DND-41 (cell line): ENCODE measurements at regions not wholly inside any gene's neighbourhood (a gene's known extent, or its start where the extent isn't known, plus 50 kb on each side); places are given as distances from the start of the nearest gene placed in this dataset.

Experiments used
- ATAC-seq: fragments of 200-7000 bp; cut with Tn5 transposase; 3 replicates; pipeline ENCODE4 v1.9.1; 2021; ENCODE audit warnings: low read depth; ENCODE audit not compliant: insufficient read depth
- DNase-seq: peaks from one replicate; pipeline ENCODE4 v3.0.0-alpha.2; 2020
- H2AFZ ChIP-seq: 2 replicates; pipeline ENCODE4 v1.6.0; 2012; ENCODE audit warnings: low read depth, low read length
- H3K27ac ChIP-seq: 2 replicates; pipeline ENCODE4 v1.5.1; 2012; ENCODE audit warnings: low read length, inconsistent platforms
- H3K27me3 ChIP-seq: fragments of 200-600 bp; sonication (generic); 2 replicates; pipeline ENCODE4 v1.6.0; 2012; ENCODE audit warnings: low read length, mild to moderate bottlenecking, inconsistent platforms; ENCODE audit not compliant: insufficient read depth, poor library complexity
- H3K36me3 ChIP-seq: 2 replicates; pipeline ENCODE4 v1.5.1; 2012; ENCODE audit warnings: low read length, inconsistent platforms; ENCODE audit not compliant: insufficient read depth
- H3K4me1 ChIP-seq: 2 replicates; pipeline ENCODE4 v1.5.1; 2012; ENCODE audit warnings: mild to moderate bottlenecking, low read length; ENCODE audit not compliant: insufficient read depth
- H3K4me2 ChIP-seq: 2 replicates; pipeline ENCODE4 v1.6.0; 2012; ENCODE audit warnings: mild to moderate bottlenecking, moderate library complexity, low read length, inconsistent platforms; ENCODE audit not compliant: insufficient read depth
- H3K4me3 ChIP-seq, 2 experiments: fragments of 200-600 bp in 1 of 2; shearing (Covaris generic) in 1 of 2; 2 replicates each; pipeline ENCODE4 v1.5.1; 2012 to 2016; ENCODE audit warnings: inconsistent platforms in 2 of 2, low read length in 2 of 2, mild to moderate bottlenecking in 2 of 2, low read depth in 1 of 2, moderate library complexity in 1 of 2
- H3K79me2 ChIP-seq: 2 replicates; pipeline ENCODE4 v1.6.0; 2012; ENCODE audit warnings: low read length, inconsistent platforms; ENCODE audit not compliant: insufficient read depth
- H3K9ac ChIP-seq: 2 replicates; pipeline ENCODE4 v1.6.0; 2012; ENCODE audit warnings: low read depth, mild to moderate bottlenecking, inconsistent platforms, low read length, moderate library complexity
- H3K9me3 ChIP-seq: 2 replicates; pipeline ENCODE4 v1.5.1; 2012; ENCODE audit warnings: low read length, moderate library complexity, mild to moderate bottlenecking, inconsistent platforms; ENCODE audit not compliant: insufficient read depth, severe bottlenecking
- H4K20me1 ChIP-seq: 2 replicates; pipeline ENCODE4 v1.6.0; 2012; ENCODE audit warnings: low read length; ENCODE audit not compliant: insufficient read depth
- EZH2 ChIP-seq: IDR thresholded peaks from 3 replicates; pipeline ENCODE4 v1.6.1; 2012; ENCODE audit warnings: borderline replicate concordance, low read depth, mild to moderate bottlenecking, moderate library complexity, low read length, inconsistent platforms; ENCODE audit not compliant: severe bottlenecking
- TF ChIP-seq, protein P1 (sequence below): IDR thresholded peaks from 2 replicates; pipeline ENCODE4 v1.5.1; 2012; ENCODE audit warnings: borderline replicate concordance, low read length, moderate library complexity, mild to moderate bottlenecking; ENCODE audit not compliant: poor library complexity, severe bottlenecking; ENCODE audit errors: extremely low read depth

DNA sequence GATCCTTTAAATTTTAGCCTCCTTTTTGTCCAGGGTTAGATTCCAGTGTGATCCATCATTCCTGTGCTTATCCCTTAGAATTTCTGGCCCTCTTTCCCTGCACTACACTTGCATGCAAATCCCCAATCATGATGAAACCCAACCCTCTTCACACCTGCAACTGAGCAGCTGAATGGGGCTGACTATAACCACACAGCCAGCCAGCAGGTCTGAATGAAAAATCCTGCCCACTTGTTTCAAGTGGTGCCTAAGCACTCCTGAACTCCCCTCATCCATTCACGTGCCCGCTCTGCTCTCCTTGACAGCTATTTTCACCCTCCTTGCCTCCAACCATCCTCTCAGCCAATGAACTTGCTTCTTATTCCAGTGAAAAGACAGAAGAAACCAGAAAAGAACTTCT is 80.5 kb upstream of the AFF3 start:
- H3K9me3 ChIP-seq = no peaks in the 10 kb centered on the region
- H3K27me3 ChIP-seq = no peaks in the 10 kb centered on the region
- no peaks in the 10 kb centered on the region for H3K36me3 ChIP-seq
- DNase-seq (no peak), ATAC-seq (no peak)
- H3K9ac ChIP-seq = no peak overlapping the region
- no peaks in the 10 kb centered on the region for H4K20me1 ChIP-seq
- TF ChIP-seq, protein P1, sequence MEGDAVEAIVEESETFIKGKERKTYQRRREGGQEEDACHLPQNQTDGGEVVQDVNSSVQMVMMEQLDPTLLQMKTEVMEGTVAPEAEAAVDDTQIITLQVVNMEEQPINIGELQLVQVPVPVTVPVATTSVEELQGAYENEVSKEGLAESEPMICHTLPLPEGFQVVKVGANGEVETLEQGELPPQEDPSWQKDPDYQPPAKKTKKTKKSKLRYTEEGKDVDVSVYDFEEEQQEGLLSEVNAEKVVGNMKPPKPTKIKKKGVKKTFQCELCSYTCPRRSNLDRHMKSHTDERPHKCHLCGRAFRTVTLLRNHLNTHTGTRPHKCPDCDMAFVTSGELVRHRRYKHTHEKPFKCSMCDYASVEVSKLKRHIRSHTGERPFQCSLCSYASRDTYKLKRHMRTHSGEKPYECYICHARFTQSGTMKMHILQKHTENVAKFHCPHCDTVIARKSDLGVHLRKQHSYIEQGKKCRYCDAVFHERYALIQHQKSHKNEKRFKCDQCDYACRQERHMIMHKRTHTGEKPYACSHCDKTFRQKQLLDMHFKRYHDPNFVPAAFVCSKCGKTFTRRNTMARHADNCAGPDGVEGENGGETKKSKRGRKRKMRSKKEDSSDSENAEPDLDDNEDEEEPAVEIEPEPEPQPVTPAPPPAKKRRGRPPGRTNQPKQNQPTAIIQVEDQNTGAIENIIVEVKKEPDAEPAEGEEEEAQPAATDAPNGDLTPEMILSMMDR = no peak
- no peak for TF ChIP-seq EZH2
- no peaks in the 10 kb centered on the region for H3K4me1 ChIP-seq
- H3K27ac ChIP-seq = no peak overlapping the region
- no peak overlapping the region for H3K4me3 ChIP-seq
- no peak overlapping the region for H2AFZ ChIP-seq
- no peaks in the 10 kb centered on the region for H3K79me2 ChIP-seq
- H3K4me2 ChIP-seq = no peak overlapping the region

DNA sequence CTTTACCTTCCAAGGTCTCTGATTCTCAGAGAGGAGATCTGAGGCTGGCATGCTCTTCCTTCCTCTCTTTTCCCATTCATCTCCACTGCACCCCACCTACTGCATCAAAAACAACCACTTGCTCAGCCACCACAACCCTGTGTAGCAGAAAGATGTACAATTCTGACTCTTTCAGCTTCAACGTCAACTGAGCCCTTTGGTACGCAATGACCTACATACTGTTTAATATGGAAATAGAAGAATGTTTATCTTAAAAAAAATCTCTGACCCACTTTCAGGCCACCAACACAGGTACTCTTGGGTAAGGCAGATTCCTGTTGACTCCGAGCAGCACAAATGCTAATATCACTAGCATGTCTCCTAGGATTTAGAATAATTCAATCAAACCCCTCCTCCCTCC is 76.2 kb upstream of the AFF3 start:
- TF ChIP-seq, protein P1 = no peak
- no peak for TF ChIP-seq EZH2
- Histone ChIP-seq H3K36me3 (no peaks in the 10 kb centered on the region), H3K27ac (no peak overlapping the region), H3K27me3 (no peaks in the 10 kb centered on the region), H3K9me3 (no peaks in the 10 kb centered on the region), H3K9ac (no peak overlapping the region), H3K4me3 (no peak overlapping the region), H2AFZ (no peak overlapping the region), H4K20me1 (no peaks in the 10 kb centered on the region), H3K4me1 (no peaks in the 10 kb centered on the region), H3K4me2 (no peak overlapping the region), H3K79me2 (no peaks in the 10 kb centered on the region)
- no peak for DNase-seq
- ATAC-seq = no peak

GRCh38 chr2:100217323-100217722 is 74.9 kb upstream of the AFF3 start:
- H3K9ac ChIP-seq = no peak overlapping the region
- H3K4me1 ChIP-seq = no peaks in the 10 kb centered on the region
- H3K9me3 ChIP-seq = no peaks in the 10 kb centered on the region
- DNase-seq = no peak
- H2AFZ ChIP-seq = no peak overlapping the region
- no peaks in the 10 kb centered on the region for H3K79me2 ChIP-seq
- no peak overlapping the region for H3K4me2 ChIP-seq
- H3K27ac ChIP-seq = no peak overlapping the region
- no peaks in the 10 kb centered on the region for H3K36me3 ChIP-seq
- no peak for ATAC-seq
- no peak overlapping the region for H3K4me3 ChIP-seq
- H3K27me3 ChIP-seq = no peaks in the 10 kb centered on the region
- TF ChIP-seq, protein P1 = no peak
- TF ChIP-seq EZH2 = no peak
- H4K20me1 ChIP-seq = no peaks in the 10 kb centered on the region

GRCh38 chr2:100216015-100216414 is 73.6 kb upstream of the AFF3 start:
- H3K4me1 ChIP-seq = no peaks in the 10 kb centered on the region
- H3K9me3 ChIP-seq = no peaks in the 10 kb centered on the region
- TF ChIP-seq, protein P1 = no peak
- TF ChIP-seq EZH2 = no peak
- no peaks in the 10 kb centered on the region for H3K36me3 ChIP-seq
- no peaks in the 10 kb centered on the region for H3K79me2 ChIP-seq
- no peak overlapping the region for H3K4me2 ChIP-seq
- DNase-seq (no peak), ATAC-seq (no peak)
- H3K4me3 ChIP-seq = no peak overlapping the region
- H3K27ac ChIP-seq = no peak overlapping the region
- H3K9ac ChIP-seq = no peak overlapping the region
- H4K20me1 ChIP-seq = no peaks in the 10 kb centered on the region
- no peaks in the 10 kb centered on the region for H3K27me3 ChIP-seq
- H2AFZ ChIP-seq = no peak overlapping the region
